ENCODE measurements at regions not wholly inside any gene's neighbourhood (a gene's known extent, or its start where the extent isn't known, plus 50 kb on each side); places are given as distances from the start of the nearest gene placed in this dataset.

- TF ChIP-seq CTCF (IDR thresholded peaks at IDR 0.05; ENCODE audit: insufficient read depth, low read depth, low read length) (no peak), EZH2 (IDR thresholded peaks at IDR 0.05; ENCODE audit: insufficient read depth, low read length) (no peak)
These were observed 166.5 kb upstream of the HAND2 start for GRCh38 chr4:173696551-173696950.
